ENCODE measurements at regions not wholly inside any gene's neighbourhood (a gene's known extent, or its start where the extent isn't known, plus 50 kb on each side); places are given as distances from the start of the nearest gene placed in this dataset.

- TF ChIP-seq, protein P1, sequence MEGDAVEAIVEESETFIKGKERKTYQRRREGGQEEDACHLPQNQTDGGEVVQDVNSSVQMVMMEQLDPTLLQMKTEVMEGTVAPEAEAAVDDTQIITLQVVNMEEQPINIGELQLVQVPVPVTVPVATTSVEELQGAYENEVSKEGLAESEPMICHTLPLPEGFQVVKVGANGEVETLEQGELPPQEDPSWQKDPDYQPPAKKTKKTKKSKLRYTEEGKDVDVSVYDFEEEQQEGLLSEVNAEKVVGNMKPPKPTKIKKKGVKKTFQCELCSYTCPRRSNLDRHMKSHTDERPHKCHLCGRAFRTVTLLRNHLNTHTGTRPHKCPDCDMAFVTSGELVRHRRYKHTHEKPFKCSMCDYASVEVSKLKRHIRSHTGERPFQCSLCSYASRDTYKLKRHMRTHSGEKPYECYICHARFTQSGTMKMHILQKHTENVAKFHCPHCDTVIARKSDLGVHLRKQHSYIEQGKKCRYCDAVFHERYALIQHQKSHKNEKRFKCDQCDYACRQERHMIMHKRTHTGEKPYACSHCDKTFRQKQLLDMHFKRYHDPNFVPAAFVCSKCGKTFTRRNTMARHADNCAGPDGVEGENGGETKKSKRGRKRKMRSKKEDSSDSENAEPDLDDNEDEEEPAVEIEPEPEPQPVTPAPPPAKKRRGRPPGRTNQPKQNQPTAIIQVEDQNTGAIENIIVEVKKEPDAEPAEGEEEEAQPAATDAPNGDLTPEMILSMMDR (IDR thresholded peaks at IDR 0.05 in 2 of 3, conservative IDR thresholded peaks at IDR 0.05 in 1 of 3; ENCODE audit: borderline replicate concordance in 1 of 3, insufficient read depth in 1 of 3, low read depth in 2 of 3, low read length in 2 of 3): no peak
- no peak for TF ChIP-seq CEBPB (IDR thresholded peaks at IDR 0.05; ENCODE audit: low read depth)
- TF ChIP-seq POLR2A (IDR thresholded peaks at IDR 0.05; ENCODE audit: borderline replicate concordance, extremely low read depth, insufficient read depth, insufficient read length): no peak
- no peak for TF ChIP-seq SP1 (IDR thresholded peaks at IDR 0.05; ENCODE audit: low read depth)
- TF ChIP-seq EZH2 (IDR thresholded peaks at IDR 0.05): no peak
- no peak for TF ChIP-seq TCF7L2 (IDR thresholded peaks at IDR 0.05; ENCODE audit: borderline replicate concordance, extremely low read depth, insufficient read depth, insufficient read length)
- TF ChIP-seq YY1 (IDR thresholded peaks at IDR 0.05; ENCODE audit: extremely low read depth, insufficient replicate concordance, low read depth, low read length): no peak
- TF ChIP-seq JUND (IDR thresholded peaks at IDR 0.05): no peak
- TF ChIP-seq ATF3 (IDR thresholded peaks at IDR 0.05): no peak
- no peak for TF ChIP-seq POLR2AphosphoS5 (IDR thresholded peaks at IDR 0.05; ENCODE audit: low read depth, low read length)
These were observed 238.0 kb upstream of the NCAM2 start for GRCh38 chr21:20760221-20760620.

Measured in HCT116 (cell line).